NCI-H526 (cell line): ENCODE measurements at regions not wholly inside any gene's neighbourhood (a gene's known extent, or its start where the extent isn't known, plus 50 kb on each side); places are given as distances from the start of the nearest gene placed in this dataset.
"Not testable (repeated sequence)": the region's sequence is repeated elsewhere in the genome, so short reads cannot be mapped to it uniquely, and the experiment has no call there.

Experiments
- DNase-seq, 2 experiments: peaks; one replicate each; lab custom pipeline; 2025; lab: John Stamatoyannopoulos, UW

- DNase-seq: no peak
Observed at GRCh38 chr1:65527707-65528503, 107.4 kb downstream of the LEPR start.

DNA sequence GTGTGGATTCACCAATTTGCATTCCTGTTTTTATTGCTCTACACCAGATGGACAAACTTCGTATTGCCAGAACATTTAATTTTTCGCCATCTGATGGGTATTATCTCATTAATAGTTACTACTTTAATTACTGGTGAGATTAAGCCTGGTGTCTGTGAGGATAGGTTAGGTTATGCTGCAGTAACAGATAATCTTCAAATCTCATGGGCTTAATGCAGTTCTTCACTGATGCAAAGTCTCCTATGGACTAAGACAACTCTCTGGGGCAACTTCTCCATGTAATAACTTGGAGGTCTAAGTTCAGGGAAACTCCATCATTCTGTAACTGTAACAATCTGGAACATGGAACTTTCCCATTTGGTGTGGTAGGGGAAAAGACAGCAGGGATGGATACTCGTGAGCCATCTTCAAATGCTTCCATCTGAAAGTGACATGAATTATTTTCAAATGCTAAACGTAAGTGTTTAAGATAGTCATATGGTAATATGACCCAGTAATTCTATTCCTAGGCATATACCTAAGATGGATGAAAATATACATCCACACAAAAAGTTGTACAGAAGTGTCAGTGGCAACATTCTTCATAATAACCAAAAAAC, 111.6 kb downstream of the LEPR start:
- DNase-seq: no peak

DNA sequence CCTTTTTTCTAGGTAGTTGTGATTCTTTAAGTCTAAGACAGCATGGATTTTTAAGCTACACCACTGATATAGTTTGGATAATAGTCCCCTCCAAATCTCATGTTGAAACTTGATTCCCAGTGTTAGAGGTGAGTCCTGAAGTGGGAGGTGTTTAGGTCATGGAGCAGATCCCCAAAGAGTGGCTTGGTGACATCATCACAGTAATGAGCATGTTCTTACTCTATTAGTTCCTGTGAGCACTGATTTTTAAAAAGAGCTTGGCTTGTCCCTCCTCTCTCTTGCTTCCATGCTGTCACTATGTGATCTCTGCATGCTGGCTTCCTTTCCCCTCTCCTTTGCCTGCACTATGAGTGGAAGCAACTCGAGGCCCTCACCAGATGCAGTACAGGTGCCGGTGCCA, 115.5 kb downstream of the LEPR start:
- DNase-seq: no peak

DNA sequence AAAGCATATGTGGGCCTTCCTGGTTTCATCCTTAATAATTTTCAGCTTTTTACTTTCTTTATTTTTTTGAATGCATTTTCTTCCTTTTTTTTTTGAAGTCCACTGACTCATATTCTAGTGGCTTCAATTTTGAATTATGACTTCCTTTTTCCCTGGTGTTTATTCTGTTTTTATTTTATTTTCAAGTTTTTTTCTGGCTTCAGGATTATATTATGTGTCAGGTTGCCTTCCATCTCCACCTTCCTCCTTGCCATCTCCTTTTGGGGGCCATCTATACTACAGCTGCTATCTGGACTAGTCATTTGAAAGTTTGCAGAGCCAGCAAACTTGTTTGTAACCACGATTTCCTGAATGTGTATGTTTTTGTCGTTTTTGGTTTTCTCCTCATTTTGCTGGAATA, 117.6 kb downstream of the LEPR start:
- no peak for DNase-seq

DNA sequence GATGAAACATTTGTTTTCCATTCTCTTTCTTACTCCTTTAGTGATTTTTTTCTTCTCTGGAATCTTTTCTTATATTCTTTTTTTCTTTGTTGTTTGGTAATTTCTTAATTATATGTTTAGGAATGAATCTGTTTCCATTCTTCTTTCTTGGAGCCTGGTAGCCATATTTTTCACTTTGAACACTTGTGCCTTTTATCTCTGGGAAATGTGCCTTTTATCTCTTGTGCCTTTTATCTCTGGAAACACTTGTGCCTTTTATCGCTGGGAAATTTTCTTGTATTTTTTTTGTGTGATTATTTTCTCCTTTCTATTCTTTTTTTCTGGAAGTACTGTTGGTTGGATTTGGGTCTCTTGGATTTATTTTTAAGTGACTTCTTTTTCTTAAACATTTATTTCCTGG, 118.2 kb downstream of the LEPR start:
- no peak for DNase-seq

GRCh38 chr1:65539266-65540131, 119.0 kb downstream of the LEPR start:
- no peak for DNase-seq

- DNase-seq: no peak
Observed at GRCh38 chr1:65541161-65541560, 120.7 kb downstream of the LEPR start.

DNA sequence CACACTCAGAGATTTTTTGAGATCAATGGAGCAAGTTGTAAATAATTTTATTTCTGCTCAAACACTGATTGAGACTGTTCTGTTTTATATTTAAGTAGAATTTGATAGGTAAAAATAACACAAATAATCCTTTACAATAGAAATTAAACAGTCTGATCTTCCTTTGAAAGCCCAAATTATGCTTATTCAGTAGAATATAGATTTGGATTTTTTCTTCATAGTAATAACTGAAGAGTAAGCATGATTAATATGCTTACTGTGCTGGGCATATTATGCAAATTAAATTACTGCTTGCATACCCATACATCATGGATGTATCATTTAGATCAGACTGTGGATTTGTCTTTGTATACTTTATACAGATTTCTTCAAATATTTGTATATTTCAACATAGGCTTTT, 121.4 kb downstream of the LEPR start:
- DNase-seq: no peak

- DNase-seq: not testable (repeated sequence)
Observed at GRCh38 chr1:65542592-65542991, 122.1 kb downstream of the LEPR start.

DNA sequence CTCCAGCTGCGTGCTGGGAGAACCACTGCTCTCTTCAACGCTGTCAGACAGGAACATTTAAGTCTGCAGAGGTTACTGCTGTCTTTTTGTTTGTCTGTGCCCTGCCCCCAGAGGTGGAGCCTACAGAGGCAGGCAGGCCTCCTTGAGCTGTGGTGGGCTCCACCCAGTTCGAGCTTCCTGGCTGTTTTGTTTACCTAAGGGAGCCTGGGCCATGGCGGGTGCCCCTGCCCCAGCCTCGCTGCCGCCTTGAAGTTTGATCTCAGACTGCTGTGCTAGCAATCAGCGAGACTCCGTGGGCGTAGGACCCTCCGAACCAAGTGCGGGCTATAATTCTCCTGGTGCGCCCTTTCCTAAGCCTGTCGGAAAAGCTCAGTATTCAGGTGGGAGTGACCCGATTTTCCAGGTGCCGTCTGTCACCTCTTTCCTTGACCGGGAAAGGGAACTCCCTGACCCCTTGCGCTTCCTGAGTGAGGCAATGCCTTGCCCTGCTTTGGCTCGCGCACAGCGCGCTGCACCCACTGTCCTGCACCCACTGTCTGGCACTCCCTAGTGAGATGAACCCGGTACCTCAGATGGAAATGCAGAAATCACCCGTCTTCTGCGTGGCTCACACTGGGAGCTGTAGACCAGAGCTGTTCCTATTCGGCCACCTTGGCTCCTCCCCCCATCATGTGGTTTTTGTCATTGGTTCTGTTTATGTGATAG, 130.0 kb downstream of the LEPR start:
- peak in 1 of 2 experiments; percentile 26 for DNase-seq

DNA sequence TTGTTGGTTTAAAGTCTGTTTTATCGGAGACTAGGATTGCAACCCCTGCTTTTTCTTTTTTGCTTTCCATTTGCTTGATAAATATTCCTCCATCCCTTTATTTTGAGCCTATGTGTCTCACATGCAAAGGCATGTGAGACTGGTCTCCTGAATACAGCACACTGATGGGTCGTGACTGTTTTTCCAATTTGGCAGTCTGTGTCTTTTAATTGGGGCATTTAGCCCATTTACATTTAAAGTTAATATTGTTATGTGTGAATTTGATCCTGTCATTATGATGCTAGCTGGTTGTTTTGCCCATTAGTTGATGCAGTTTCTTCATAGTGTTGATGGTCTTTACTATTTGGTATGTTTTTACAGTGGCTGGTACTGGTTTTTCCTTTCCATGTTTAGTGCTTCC, 132.0 kb downstream of the LEPR start:
- not testable (repeated sequence) for DNase-seq

GRCh38 chr1:65554086-65554764, 133.8 kb downstream of the LEPR start:
- DNase-seq: not testable (repeated sequence)

DNA sequence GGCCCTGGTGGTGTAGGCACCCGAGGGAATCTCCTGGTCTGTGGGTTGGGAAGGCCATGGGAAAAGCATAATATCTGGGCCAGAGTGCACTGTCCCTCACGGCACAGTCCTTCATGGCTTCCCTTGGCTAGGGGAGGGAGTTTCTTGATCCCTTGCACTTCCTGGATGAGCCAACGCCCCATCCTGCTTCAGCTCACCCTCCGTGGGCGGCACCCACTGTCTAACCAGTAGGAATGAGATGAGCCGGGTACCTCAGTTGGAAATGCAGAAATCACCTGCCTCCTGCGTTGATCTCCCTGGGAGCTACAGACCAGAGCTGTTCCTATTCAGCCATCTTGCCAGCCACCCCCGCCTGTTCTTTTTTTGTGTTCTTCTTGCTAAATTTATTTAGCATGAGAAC, 134.4 kb downstream of the LEPR start:
- no peak for DNase-seq

DNA sequence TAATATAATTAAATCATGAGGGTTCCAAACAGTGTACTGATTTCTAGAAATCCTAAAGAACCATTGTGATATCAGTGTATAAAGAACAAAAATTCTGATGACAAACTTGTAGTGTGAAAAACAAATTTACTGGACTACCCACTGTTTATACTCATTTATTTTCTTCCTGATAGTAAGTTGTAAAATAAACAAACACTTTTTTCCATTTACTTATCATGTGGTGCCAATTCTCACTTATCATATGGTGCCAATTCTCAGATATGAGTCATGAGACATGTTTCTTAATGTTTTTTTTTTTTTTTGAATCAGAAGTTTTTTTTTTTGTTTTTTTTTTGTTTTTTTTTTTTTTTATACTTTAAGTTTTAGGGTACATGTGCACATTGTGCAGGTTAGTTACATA, 137.7 kb downstream of the LEPR start:
- no peak for DNase-seq

GRCh38 chr1:65564493-65564892, 144.0 kb downstream of the LEPR start:
- no peak for DNase-seq

DNA sequence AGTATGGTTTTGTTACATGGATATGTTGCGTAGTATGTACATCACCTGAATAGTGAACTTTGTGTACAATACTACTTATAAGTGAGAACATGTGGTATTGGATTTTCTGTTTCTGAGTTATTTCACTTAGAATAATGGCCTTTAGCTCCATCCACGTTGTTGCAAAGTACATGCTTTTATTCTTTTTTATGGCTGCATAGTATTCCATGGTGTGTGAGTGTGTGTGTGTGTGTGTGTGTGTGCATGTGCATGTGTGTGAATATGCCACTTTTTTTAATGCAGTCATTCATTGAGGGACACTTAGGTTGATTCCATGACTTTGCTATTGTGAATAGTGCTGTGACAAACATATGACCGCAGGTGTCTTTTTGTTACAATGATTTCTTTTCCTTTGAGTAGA, 147.8 kb downstream of the LEPR start:
- DNase-seq: no peak

GRCh38 chr1:65572701-65573421, 152.4 kb downstream of the LEPR start:
- no peak for DNase-seq

- no peak for DNase-seq
Observed at GRCh38 chr1:65577278-65577677, 156.8 kb downstream of the LEPR start.

DNA sequence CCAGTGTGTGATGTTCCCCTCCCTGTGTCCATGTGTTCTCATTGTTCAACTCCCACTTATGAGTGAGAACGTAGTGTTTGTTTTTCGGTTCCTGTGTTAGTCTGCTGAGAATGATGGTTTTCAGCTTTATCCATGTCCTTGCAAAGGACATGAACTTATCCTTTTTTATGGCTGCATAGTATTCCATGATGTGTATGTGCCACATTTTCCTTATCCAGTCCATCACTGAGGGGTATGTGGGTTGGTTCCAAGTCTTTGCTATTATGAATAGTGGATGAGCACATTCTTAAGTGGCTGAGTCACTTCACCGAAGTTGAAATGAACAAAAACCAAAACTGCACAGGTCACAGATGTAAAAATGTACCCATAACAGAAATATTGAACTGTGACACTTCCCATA, 157.5 kb downstream of the LEPR start:
- not testable (repeated sequence) for DNase-seq

DNA sequence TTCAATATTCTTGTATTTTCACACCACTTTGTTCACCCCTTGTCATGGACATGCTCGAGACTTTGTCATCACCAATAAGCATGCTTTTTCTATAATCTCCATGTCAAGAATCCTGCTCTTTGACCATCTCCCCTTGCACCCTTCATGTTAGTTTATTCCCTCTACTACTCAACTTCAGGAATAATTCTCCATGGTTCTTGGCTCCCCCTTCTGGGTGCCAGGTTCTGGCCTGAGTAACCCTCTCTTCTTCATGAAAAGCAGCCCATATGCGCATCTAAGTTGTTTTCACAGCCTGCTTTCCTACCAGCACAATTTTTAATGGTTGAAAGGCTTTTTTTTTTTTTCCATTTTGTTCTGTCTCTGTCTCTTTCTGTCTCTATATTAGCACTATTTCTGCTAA, 160.7 kb downstream of the LEPR start:
- no peak for DNase-seq

GRCh38 chr1:65584399-65584798, 163.9 kb downstream of the LEPR start:
- no peak for DNase-seq
